ENCODE measurements at regions not wholly inside any gene's neighbourhood (a gene's known extent, or its start where the extent isn't known, plus 50 kb on each side); places are given as distances from the start of the nearest gene placed in this dataset.

GRCh38 chr3:68295457-68295856, 636.9 kb downstream of the TAFA4 start:
- no peak overlapping the region for H3K4me3 ChIP-seq (ENCODE audit: low read length)
- TF ChIP-seq, protein P1, sequence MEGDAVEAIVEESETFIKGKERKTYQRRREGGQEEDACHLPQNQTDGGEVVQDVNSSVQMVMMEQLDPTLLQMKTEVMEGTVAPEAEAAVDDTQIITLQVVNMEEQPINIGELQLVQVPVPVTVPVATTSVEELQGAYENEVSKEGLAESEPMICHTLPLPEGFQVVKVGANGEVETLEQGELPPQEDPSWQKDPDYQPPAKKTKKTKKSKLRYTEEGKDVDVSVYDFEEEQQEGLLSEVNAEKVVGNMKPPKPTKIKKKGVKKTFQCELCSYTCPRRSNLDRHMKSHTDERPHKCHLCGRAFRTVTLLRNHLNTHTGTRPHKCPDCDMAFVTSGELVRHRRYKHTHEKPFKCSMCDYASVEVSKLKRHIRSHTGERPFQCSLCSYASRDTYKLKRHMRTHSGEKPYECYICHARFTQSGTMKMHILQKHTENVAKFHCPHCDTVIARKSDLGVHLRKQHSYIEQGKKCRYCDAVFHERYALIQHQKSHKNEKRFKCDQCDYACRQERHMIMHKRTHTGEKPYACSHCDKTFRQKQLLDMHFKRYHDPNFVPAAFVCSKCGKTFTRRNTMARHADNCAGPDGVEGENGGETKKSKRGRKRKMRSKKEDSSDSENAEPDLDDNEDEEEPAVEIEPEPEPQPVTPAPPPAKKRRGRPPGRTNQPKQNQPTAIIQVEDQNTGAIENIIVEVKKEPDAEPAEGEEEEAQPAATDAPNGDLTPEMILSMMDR (IDR thresholded peaks at IDR 0.05; ENCODE audit: low read depth, low read length, poor library complexity, severe bottlenecking): no peak
- no peak for TF ChIP-seq EZH2phosphoT487 (IDR thresholded peaks at IDR 0.05; ENCODE audit: borderline replicate concordance, low read length)
- H3K36me3 ChIP-seq (ENCODE audit: control insufficient read depth, low read length): no peaks in the 10 kb centered on the region
- H3K27ac ChIP-seq (ENCODE audit: low read depth, low read length): no peak overlapping the region
- no peaks in the 10 kb centered on the region for H3K79me2 ChIP-seq (ENCODE audit: control insufficient read depth, low read length)
- H3F3A ChIP-seq (ENCODE audit: control insufficient read depth, insufficient read depth): no peaks in the 10 kb centered on the region
- H3K4me2 ChIP-seq (ENCODE audit: low read length): no peak overlapping the region
- H3K9me2 ChIP-seq (replicated peaks; ENCODE audit: control insufficient read depth, low read length): no peaks in the 10 kb centered on the region
- H4K20me1 ChIP-seq (ENCODE audit: control insufficient read depth, insufficient read depth, low read depth, low read length): no peaks in the 10 kb centered on the region
- no peaks in the 10 kb centered on the region for H3K9me3 ChIP-seq (ENCODE audit: control insufficient read depth, insufficient read depth, low read length)
- no peaks in the 10 kb centered on the region for H3K4me1 ChIP-seq (ENCODE audit: control insufficient read depth, low read length)
- H3K27me3 ChIP-seq (ENCODE audit: control insufficient read depth, low read length): no peaks in the 10 kb centered on the region

DNA sequence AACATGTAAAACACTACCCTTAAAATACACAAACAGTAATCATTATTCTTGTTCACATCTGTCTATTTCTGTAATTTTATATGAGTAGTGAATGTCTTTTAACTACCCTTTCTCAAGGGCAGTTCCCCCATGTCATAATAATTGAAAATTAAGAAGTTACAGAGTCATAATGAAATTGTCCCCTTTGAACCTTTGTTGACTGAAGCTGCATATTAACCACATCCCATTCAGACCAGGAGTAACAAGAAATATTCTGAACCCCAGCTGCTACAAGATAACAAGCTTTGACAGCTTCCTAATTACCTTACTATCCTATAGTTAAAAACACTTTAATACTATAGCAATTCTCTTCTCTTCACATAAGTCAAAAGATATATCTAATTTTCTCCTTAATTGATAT, 635.9 kb upstream of the SUCLG2 start:
- Histone ChIP-seq H3K27ac (ENCODE audit: low read depth, low read length) (no peak overlapping the region), H3K79me2 (ENCODE audit: control insufficient read depth, low read length) (no peaks in the 10 kb centered on the region), H3F3A (ENCODE audit: control insufficient read depth, insufficient read depth) (no peaks in the 10 kb centered on the region), H3K9me2 (replicated peaks; ENCODE audit: control insufficient read depth, low read length) (no peaks in the 10 kb centered on the region), H3K36me3 (ENCODE audit: control insufficient read depth, low read length) (no peaks in the 10 kb centered on the region), H3K27me3 (ENCODE audit: control insufficient read depth, low read length) (no peaks in the 10 kb centered on the region), H4K20me1 (ENCODE audit: control insufficient read depth, insufficient read depth, low read depth, low read length) (no peaks in the 10 kb centered on the region), H3K4me2 (ENCODE audit: low read length) (no peak overlapping the region), H3K9me3 (ENCODE audit: control insufficient read depth, insufficient read depth, low read length) (no peaks in the 10 kb centered on the region), H3K4me1 (ENCODE audit: control insufficient read depth, low read length) (no peaks in the 10 kb centered on the region), H3K4me3 (ENCODE audit: low read length) (no peak overlapping the region)
- TF ChIP-seq, protein P1 (IDR thresholded peaks at IDR 0.05; ENCODE audit: low read depth, low read length, poor library complexity, severe bottlenecking): no peak
- no peak for TF ChIP-seq EZH2phosphoT487 (IDR thresholded peaks at IDR 0.05; ENCODE audit: borderline replicate concordance, low read length)

- no peaks in the 10 kb centered on the region for H3K9me3 ChIP-seq (ENCODE audit: control insufficient read depth, insufficient read depth, low read length)
- no peak overlapping the region for H3K4me2 ChIP-seq (ENCODE audit: low read length)
- H3F3A ChIP-seq (ENCODE audit: control insufficient read depth, insufficient read depth): no peaks in the 10 kb centered on the region
- no peaks in the 10 kb centered on the region for H4K20me1 ChIP-seq (ENCODE audit: control insufficient read depth, insufficient read depth, low read depth, low read length)
- H3K4me3 ChIP-seq (ENCODE audit: low read length): no peak overlapping the region
- no peak overlapping the region for H3K27ac ChIP-seq (ENCODE audit: low read depth, low read length)
- H3K36me3 ChIP-seq (ENCODE audit: control insufficient read depth, low read length): no peaks in the 10 kb centered on the region
- H3K27me3 ChIP-seq (ENCODE audit: control insufficient read depth, low read length): no peaks in the 10 kb centered on the region
- TF ChIP-seq, protein P1 (IDR thresholded peaks at IDR 0.05; ENCODE audit: low read depth, low read length, poor library complexity, severe bottlenecking): no peak
- TF ChIP-seq EZH2phosphoT487 (IDR thresholded peaks at IDR 0.05; ENCODE audit: borderline replicate concordance, low read length): no peak
- H3K4me1 ChIP-seq (ENCODE audit: control insufficient read depth, low read length): no peaks in the 10 kb centered on the region
- no peaks in the 10 kb centered on the region for H3K9me2 ChIP-seq (replicated peaks; ENCODE audit: control insufficient read depth, low read length)
- no peaks in the 10 kb centered on the region for H3K79me2 ChIP-seq (ENCODE audit: control insufficient read depth, low read length)
Observed at GRCh38 chr3:68288085-68288484, 633.7 kb upstream of the SUCLG2 start.

GRCh38 chr3:68287101-68287500, 632.7 kb upstream of the SUCLG2 start:
- H3K4me2 ChIP-seq (ENCODE audit: low read length): no peak overlapping the region
- H3K27me3 ChIP-seq (ENCODE audit: control insufficient read depth, low read length): no peaks in the 10 kb centered on the region
- H3K4me1 ChIP-seq (ENCODE audit: control insufficient read depth, low read length): no peaks in the 10 kb centered on the region
- no peaks in the 10 kb centered on the region for H3K79me2 ChIP-seq (ENCODE audit: control insufficient read depth, low read length)
- H3K36me3 ChIP-seq (ENCODE audit: control insufficient read depth, low read length): no peaks in the 10 kb centered on the region
- no peaks in the 10 kb centered on the region for H3K9me2 ChIP-seq (replicated peaks; ENCODE audit: control insufficient read depth, low read length)
- H3K9me3 ChIP-seq (ENCODE audit: control insufficient read depth, insufficient read depth, low read length): no peaks in the 10 kb centered on the region
- no peak overlapping the region for H3K4me3 ChIP-seq (ENCODE audit: low read length)
- H4K20me1 ChIP-seq (ENCODE audit: control insufficient read depth, insufficient read depth, low read depth, low read length): no peaks in the 10 kb centered on the region
- H3K27ac ChIP-seq (ENCODE audit: low read depth, low read length): no peak overlapping the region
- TF ChIP-seq, protein P1 (IDR thresholded peaks at IDR 0.05; ENCODE audit: low read depth, low read length, poor library complexity, severe bottlenecking): no peak
- no peak for TF ChIP-seq EZH2phosphoT487 (IDR thresholded peaks at IDR 0.05; ENCODE audit: borderline replicate concordance, low read length)
- no peaks in the 10 kb centered on the region for H3F3A ChIP-seq (ENCODE audit: control insufficient read depth, insufficient read depth)
